ENCODE measurements at regions not wholly inside any gene's neighbourhood (a gene's known extent, or its start where the extent isn't known, plus 50 kb on each side); places are given as distances from the start of the nearest gene placed in this dataset.

- in situ Hi-C loops (cut with HindIII; ENCODE audit: low sequenced_read_pairs): no loop called here
These were observed 412.1 kb downstream of the KLF12 start for GRCh38 chr13:73722120-73722519.

GRCh38 chr13:73721571-73721970 is 412.6 kb downstream of the KLF12 start:
- in situ Hi-C loops (cut with HindIII; ENCODE audit: low sequenced_read_pairs): no loop called here

GRCh38 chr13:73720216-73720840 is 413.9 kb downstream of the KLF12 start:
- in situ Hi-C loops (cut with HindIII; ENCODE audit: low sequenced_read_pairs): no loop called here

GRCh38 chr13:73718246-73718645 is 416.0 kb downstream of the KLF12 start:
- in situ Hi-C loops (cut with HindIII; ENCODE audit: low sequenced_read_pairs): no loop called here

- in situ Hi-C loops (cut with HindIII; ENCODE audit: low sequenced_read_pairs): no loop called here
These were observed 416.6 kb downstream of the KLF12 start for GRCh38 chr13:73717632-73718031.

GRCh38 chr13:73715911-73716510 is 418.2 kb downstream of the KLF12 start:
- in situ Hi-C loops (cut with HindIII; ENCODE audit: low sequenced_read_pairs): no loop called here

- in situ Hi-C loops (cut with HindIII; ENCODE audit: low sequenced_read_pairs): no loop called here
These were observed 418.9 kb downstream of the KLF12 start for GRCh38 chr13:73715114-73715910.

GRCh38 chr13:73714522-73714921 is 419.7 kb downstream of the KLF12 start:
- in situ Hi-C loops (cut with HindIII; ENCODE audit: low sequenced_read_pairs): no loop called here

GRCh38 chr13:73708393-73708985 is 425.7 kb downstream of the KLF12 start:
- in situ Hi-C loops (cut with HindIII; ENCODE audit: low sequenced_read_pairs): no loop called here

- in situ Hi-C loops (cut with HindIII; ENCODE audit: low sequenced_read_pairs): no loop called here
These were observed 429.6 kb downstream of the KLF12 start for GRCh38 chr13:73704587-73704986.

GRCh38 chr13:73703606-73704005 is 430.6 kb downstream of the KLF12 start:
- in situ Hi-C loops (cut with HindIII; ENCODE audit: low sequenced_read_pairs): no loop called here

- in situ Hi-C loops (cut with HindIII; ENCODE audit: low sequenced_read_pairs): no loop called here
These were observed 431.7 kb downstream of the KLF12 start for GRCh38 chr13:73702419-73703071.

- in situ Hi-C loops (cut with HindIII; ENCODE audit: low sequenced_read_pairs): no loop called here
These were observed 433.0 kb downstream of the KLF12 start for GRCh38 chr13:73701160-73701559.

- in situ Hi-C loops (cut with HindIII; ENCODE audit: low sequenced_read_pairs): no loop called here
These were observed 435.3 kb downstream of the KLF12 start for GRCh38 chr13:73698859-73699258.

- in situ Hi-C loops (cut with HindIII; ENCODE audit: low sequenced_read_pairs): no loop called here
These were observed 437.0 kb downstream of the KLF12 start for GRCh38 chr13:73697166-73697565.

GRCh38 chr13:73696713-73697112 is 437.5 kb downstream of the KLF12 start:
- in situ Hi-C loops (cut with HindIII; ENCODE audit: low sequenced_read_pairs): no loop called here

- in situ Hi-C loops (cut with HindIII; ENCODE audit: low sequenced_read_pairs): no loop called here
These were observed 437.9 kb downstream of the KLF12 start for GRCh38 chr13:73696271-73696670.

- in situ Hi-C loops (cut with HindIII; ENCODE audit: low sequenced_read_pairs): no loop called here
These were observed 438.9 kb downstream of the KLF12 start for GRCh38 chr13:73695325-73695724.

- in situ Hi-C loops (cut with HindIII; ENCODE audit: low sequenced_read_pairs): no loop called here
These were observed 441.0 kb downstream of the KLF12 start for GRCh38 chr13:73693215-73693614.

GRCh38 chr13:73691891-73692290 is 442.3 kb downstream of the KLF12 start:
- in situ Hi-C loops (cut with HindIII; ENCODE audit: low sequenced_read_pairs): no loop called here

GRCh38 chr13:73687929-73688328 is 446.3 kb downstream of the KLF12 start:
- in situ Hi-C loops (cut with HindIII; ENCODE audit: low sequenced_read_pairs): no loop called here
